MCF 10A (cell line): ENCODE measurements at regions not wholly inside any gene's neighbourhood (a gene's known extent, or its start where the extent isn't known, plus 50 kb on each side); places are given as distances from the start of the nearest gene placed in this dataset.
A peak's percentile ranks its signal among the peaks of the same experiment; 100 is the strongest.
"Not testable (repeated sequence)": the region's sequence is repeated elsewhere in the genome, so short reads cannot be mapped to it uniquely, and the experiment has no call there.

Experiments
- BruUV-seq: library from RNA; stranded (reverse); fragments of 400-500 nt; replicated peaks from 2 replicates; lab custom pipeline; 2021; lab: Mats Ljungman, UMichigan
- CTCF ChIA-PET: fragments of 300-600 bp; sonication (Branson Sonifier 250); formaldehyde crosslinking; extraction: SDS; loops from one replicate; lab custom pipeline; 2021; ENCODE audit warnings: antibody characterized with exemption, inconsistent platforms; lab: Yijun Ruan, JAX
- POLR2A ChIA-PET: fragments of 300-600, 350-650 bp; sonication (Branson Sonifier 250); formaldehyde crosslinking; extraction: SDS; loops from one replicate; lab custom pipeline; 2020; ENCODE audit warnings: antibody characterized with exemption, inconsistent platforms; lab: Yijun Ruan, JAX
- DNase-seq: peaks from one replicate; pipeline ENCODE4 v3.0.0-alpha.2; 2018; ENCODE audit not compliant: unreplicated experiment
- H3K27ac Mint-ChIP-seq: one replicate; pipeline ENCODE4 v1.8.0; 2022; ENCODE audit warnings: mild to moderate bottlenecking, low read depth, mixed read lengths; ENCODE audit not compliant: unreplicated experiment
- H3K27me3 Mint-ChIP-seq: one replicate; pipeline ENCODE4 v1.8.0; 2022; ENCODE audit warnings: mixed read lengths; ENCODE audit not compliant: insufficient read depth, unreplicated experiment
- H3K36me3 Mint-ChIP-seq: one replicate; pipeline ENCODE4 v1.8.0; 2022; ENCODE audit warnings: mild to moderate bottlenecking, moderate library complexity, mixed read lengths; ENCODE audit not compliant: insufficient read depth, unreplicated experiment
- H3K4me1 Mint-ChIP-seq: one replicate; pipeline ENCODE4 v1.8.0; 2022; ENCODE audit warnings: mixed read lengths; ENCODE audit not compliant: insufficient read depth, unreplicated experiment
- H3K4me3 Mint-ChIP-seq: one replicate; pipeline ENCODE4 v1.8.0; 2022; ENCODE audit warnings: mild to moderate bottlenecking, moderate library complexity, mixed read lengths; ENCODE audit not compliant: unreplicated experiment
- H3K9me3 Mint-ChIP-seq: one replicate; pipeline ENCODE4 v1.8.0; 2022; ENCODE audit warnings: mixed read lengths; ENCODE audit not compliant: unreplicated experiment
- CTCF ChIP-seq: fragments of 200-600 bp; IDR thresholded peaks from one replicate; pipeline ENCODE4 v1.8.0; 2022; ENCODE audit warnings: antibody characterized with exemption, mild to moderate bottlenecking; ENCODE audit not compliant: unreplicated experiment
- intact Hi-C: fragments of 100-400 bp; cut with micrococcal nuclease; formaldehyde crosslinking; loops from 2 replicates; pipeline ENCODE4 v1.14.1; 2022

- POLR2A ChIA-PET, result no interaction called here
Observed at GRCh38 chr14:43745746-43746145, 761.3 kb downstream of the FSCB start.

DNA sequence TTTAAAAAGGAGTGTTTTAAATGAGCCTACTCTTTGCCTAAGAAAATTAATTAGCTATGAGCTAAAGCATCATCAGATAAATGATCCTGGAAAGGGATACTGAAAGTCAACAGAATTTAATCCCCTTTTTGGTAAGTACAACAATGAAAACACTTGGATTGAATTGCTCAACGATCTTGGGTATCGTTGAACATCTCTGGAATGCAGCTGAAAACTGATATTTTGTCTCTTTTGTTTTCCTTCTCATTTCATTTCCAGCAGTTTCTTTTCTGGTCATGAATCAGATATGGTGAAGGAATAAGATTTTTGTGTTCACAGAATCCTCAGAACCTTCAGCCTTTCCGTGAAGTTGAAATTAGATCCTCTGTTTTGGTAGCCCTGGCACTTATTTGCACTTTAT is 771.2 kb downstream of the FSCB start:
- no peak overlapping the region for H3K27ac Mint-ChIP-seq
- H3K27me3 Mint-ChIP-seq, result no peaks in the 10 kb centered on the region
- no peaks in the 10 kb centered on the region for H3K4me1 Mint-ChIP-seq
- no peak overlapping the region for H3K4me3 Mint-ChIP-seq
- CTCF ChIA-PET, result interaction anchor here (0.6 kb wide), 1 partner anchor 890 kb away, joined by 3 read pairs; no protein-coding TSS in a partner anchor
- H3K36me3 Mint-ChIP-seq, result no peaks in the 10 kb centered on the region
- no peaks in the 10 kb centered on the region for H3K9me3 Mint-ChIP-seq
- TF ChIP-seq CTCF, result no peak
- POLR2A ChIA-PET, result no interaction called here
- BruUV-seq, result no TSS peak
- intact Hi-C loops, result no loop called here
- no peak for DNase-seq

More at GRCh38 chr14:43745746-43746145, 761.3 kb downstream of the FSCB start:
- CTCF ChIA-PET, result interaction anchor here (0.6 kb wide), 1 partner anchor 1061 kb away, joined by 4 read pairs; no protein-coding TSS in a partner anchor
- Mint-ChIP-seq H3K27ac (no peak overlapping the region), H3K9me3 (peaks cover 14% of the 10 kb centered on the region), H3K4me1 (no peaks in the 10 kb centered on the region), H3K36me3 (no peaks in the 10 kb centered on the region), H3K4me3 (no peak overlapping the region), H3K27me3 (no peaks in the 10 kb centered on the region)
- BruUV-seq, result no TSS peak
- no peak for TF ChIP-seq CTCF
- DNase-seq, result no peak
- intact Hi-C loops, result no loop called here

DNA sequence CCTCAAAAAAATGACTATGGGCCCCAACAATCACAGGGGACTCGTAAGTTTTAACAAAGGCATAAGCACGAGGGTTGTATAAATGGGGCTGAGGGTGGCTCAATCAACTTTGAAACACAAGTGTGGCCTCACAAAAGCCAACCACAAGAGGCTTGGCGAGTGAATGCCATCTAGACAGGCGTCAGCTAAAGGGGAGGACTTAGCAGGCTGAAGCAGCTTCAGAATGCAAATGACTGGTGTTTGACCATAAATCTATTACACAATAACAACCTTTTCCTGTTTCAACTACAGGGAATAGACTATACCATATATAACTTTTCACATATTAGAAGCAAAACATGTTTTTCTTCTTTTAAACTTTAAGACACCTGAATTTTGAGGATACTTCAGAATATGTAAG is 777.9 kb downstream of the FSCB start:
- ChIA-PET POLR2A (no interaction called here), CTCF (no interaction called here)
- Mint-ChIP-seq H3K36me3 (no peaks in the 10 kb centered on the region), H3K9me3 (no peaks in the 10 kb centered on the region), H3K4me3 (no peak overlapping the region), H3K27ac (no peak overlapping the region), H3K4me1 (no peaks in the 10 kb centered on the region), H3K27me3 (no peaks in the 10 kb centered on the region)
- TF ChIP-seq CTCF, result no peak
- BruUV-seq, result no TSS peak
- DNase-seq, result peak; percentile 4
- intact Hi-C loops, result no loop called here

GRCh38 chr14:43706900-43707299 is 800.2 kb downstream of the FSCB start:
- Mint-ChIP-seq H3K27ac (no peak overlapping the region), H3K4me3 (no peak overlapping the region), H3K36me3 (no peaks in the 10 kb centered on the region), H3K4me1 (no peaks in the 10 kb centered on the region), H3K27me3 (no peaks in the 10 kb centered on the region), H3K9me3 (no peaks in the 10 kb centered on the region)
- no TSS peak for BruUV-seq
- peak; percentile 1 for DNase-seq
- intact Hi-C loops, result no loop called here
- no peak for TF ChIP-seq CTCF
- CTCF ChIA-PET, result no interaction called here
- POLR2A ChIA-PET, result interaction anchor here (0.7 kb wide), 1 partner anchor 26 kb away, joined by 3 read pairs; no protein-coding TSS in a partner anchor

DNA sequence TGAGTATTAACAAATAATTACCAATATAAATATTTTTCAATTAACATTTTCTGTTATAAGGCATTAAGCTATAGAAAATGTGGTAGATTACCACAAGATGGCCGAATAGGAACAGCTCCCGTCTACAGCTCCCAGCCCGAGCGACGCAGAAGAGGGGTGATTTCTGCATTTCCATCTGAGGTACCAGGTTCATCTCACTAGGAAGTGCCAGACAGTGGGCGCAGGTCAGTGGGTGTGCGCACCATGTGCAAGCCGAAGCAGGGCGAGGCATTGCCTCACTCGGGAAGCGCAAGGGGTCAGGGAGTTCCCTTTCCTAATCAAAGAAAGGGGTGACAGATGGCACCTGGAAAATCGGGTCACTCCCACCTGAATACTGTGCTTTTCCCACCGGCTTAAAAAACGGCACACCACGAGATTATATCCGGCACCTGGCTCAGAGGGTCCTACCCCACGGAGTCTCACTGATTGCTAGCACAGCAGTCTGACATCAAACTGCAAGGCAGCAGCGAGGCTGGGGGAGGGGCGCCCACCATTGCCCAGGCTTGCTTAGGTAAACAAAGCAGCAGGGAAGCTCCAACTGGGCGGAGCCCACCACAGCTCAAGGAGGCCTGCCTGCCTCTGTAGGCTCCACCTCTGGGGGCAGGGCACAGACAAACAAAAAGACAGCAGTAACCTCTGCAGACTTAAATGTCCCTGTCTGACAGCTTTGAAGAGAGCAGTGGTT is 808.4 kb downstream of the FSCB start:
- BruUV-seq, intact Hi-C loops, H3K27me3 Mint-ChIP-seq, H3K36me3 Mint-ChIP-seq, H3K9me3 Mint-ChIP-seq, DNase-seq, H3K27ac Mint-ChIP-seq, H3K4me1 Mint-ChIP-seq, H3K4me3 Mint-ChIP-seq: not testable (repeated sequence)
- ChIA-PET CTCF (interaction anchor here (0.6 kb wide), 1 partner anchor 1179 kb away, joined by 3 read pairs; no protein-coding TSS in a partner anchor), POLR2A (interaction anchor here (0.7 kb wide), 1 partner anchor 72 kb away, joined by 4 read pairs; no protein-coding TSS in a partner anchor)
